NCI-H1105 treated with DMSO at 0.1 percent for 48 hours (cell line): ENCODE measurements at regions not wholly inside any gene's neighbourhood (a gene's known extent, or its start where the extent isn't known, plus 50 kb on each side); places are given as distances from the start of the nearest gene placed in this dataset.

ENCODE experiments used
- DNase-seq: peaks from one replicate; lab custom pipeline; 2025; lab: John Stamatoyannopoulos, UW

GRCh38 chr2:212709280-212709679, 170.7 kb upstream of the ERBB4 start:
- DNase-seq, result no peak

GRCh38 chr2:212708355-212708754, 169.8 kb upstream of the ERBB4 start:
- DNase-seq, result no peak

GRCh38 chr2:212695426-212695825, 156.8 kb upstream of the ERBB4 start:
- no peak for DNase-seq

GRCh38 chr2:212694398-212694797, 155.8 kb upstream of the ERBB4 start:
- no peak for DNase-seq

GRCh38 chr2:212692466-212692865, 153.9 kb upstream of the ERBB4 start:
- DNase-seq, result no peak

GRCh38 chr2:212686285-212686895, 147.8 kb upstream of the ERBB4 start:
- DNase-seq, result peak; percentile 45

GRCh38 chr2:212683346-212684097, 144.9 kb upstream of the ERBB4 start:
- no peak for DNase-seq

GRCh38 chr2:212682937-212683336, 144.3 kb upstream of the ERBB4 start:
- DNase-seq, result peak; percentile 24

- DNase-seq, result no peak
Observed at GRCh38 chr2:212677466-212677865, 138.9 kb upstream of the ERBB4 start.

- DNase-seq, result no peak
Observed at GRCh38 chr2:212672186-212672585, 133.6 kb upstream of the ERBB4 start.

- DNase-seq, result no peak
Observed at GRCh38 chr2:212669761-212670160, 131.2 kb upstream of the ERBB4 start.

GRCh38 chr2:212667751-212668316, 129.2 kb upstream of the ERBB4 start:
- DNase-seq, result no peak

GRCh38 chr2:212665948-212666347, 127.3 kb upstream of the ERBB4 start:
- DNase-seq, result no peak

- no peak for DNase-seq
Observed at GRCh38 chr2:212659441-212659840, 120.8 kb upstream of the ERBB4 start.

- no peak for DNase-seq
Observed at GRCh38 chr2:212649646-212650045, 111.0 kb upstream of the ERBB4 start.

- DNase-seq, result no peak
Observed at GRCh38 chr2:212646698-212647366, 108.2 kb upstream of the ERBB4 start.

GRCh38 chr2:212644195-212644837, 105.7 kb upstream of the ERBB4 start:
- no peak for DNase-seq

GRCh38 chr2:212640428-212640827, 101.8 kb upstream of the ERBB4 start:
- DNase-seq, result no peak

- DNase-seq, result no peak
Observed at GRCh38 chr2:212638694-212639093, 100.1 kb upstream of the ERBB4 start.

- no peak for DNase-seq
Observed at GRCh38 chr2:212628586-212628985, 90.0 kb upstream of the ERBB4 start.

GRCh38 chr2:212626371-212626918, 87.8 kb upstream of the ERBB4 start:
- DNase-seq, result no peak

- DNase-seq, result no peak
Observed at GRCh38 chr2:212619954-212620353, 81.4 kb upstream of the ERBB4 start.
